Stomach (tissue), 8 donors: ENCODE measurements at regions not wholly inside any gene's neighbourhood (a gene's known extent, or its start where the extent isn't known, plus 50 kb on each side); places are given as distances from the start of the nearest gene placed in this dataset.

Experiments used
- DNase-seq, 2 donors: peaks; one replicate each; pipeline versions ENCODE4 v3.0.0 to v3.0.0-alpha.2; 2013 to 2019
- H3K27ac ChIP-seq, 5 donors: fragments of 200-600 bp in 4 of 5; sonication (generic) in 4 of 5; one replicate each; pipeline ENCODE4 v1.5.1; 2013 to 2019; ENCODE audit warnings: mild to moderate bottlenecking in 1 of 5, moderate library complexity in 1 of 5
- H3K27me3 ChIP-seq, 3 donors: fragments of 200-600 bp; sonication (generic); one replicate each; pipeline ENCODE4 v1.5.1; 2017 to 2019; ENCODE audit warnings: mixed run types in 1 of 3
- H3K36me3 ChIP-seq, 4 donors: fragments of 200-600 bp; sonication (generic); 1 replicate in 3 of 4; 2 replicates in 1 of 4; pipeline ENCODE4 v1.5.1; 2016 to 2019
- H3K4me1 ChIP-seq, 4 donors: fragments of 200-600 bp; sonication (generic); one replicate each; pipeline ENCODE4 v1.5.1; 2016 to 2019
- H3K4me3 ChIP-seq, 4 donors: fragments of 200-600 bp; sonication (generic) in 3 of 4; one replicate each; pipeline ENCODE4 v1.5.1; 2016 to 2019; ENCODE audit warnings: mild to moderate bottlenecking in 1 of 4
- H3K9me3 ChIP-seq, 4 donors: fragments of 200-600 bp; sonication (generic); one replicate each; pipeline ENCODE4 v1.5.1; 2016 to 2019
- CTCF ChIP-seq, 7 experiments: fragments of 450-650 bp in 4 of 7; fragments of 200-600 bp in 3 of 7; sonication (generic) in 3 of 7; IDR thresholded peaks; one replicate each; pipeline ENCODE4 v1.5.1; 2016 to 2019; ENCODE audit warnings: antibody characterized with exemption in 7 of 7, control low read depth in 2 of 7, mild to moderate bottlenecking in 1 of 7
- EP300 ChIP-seq: sonication (generic); formaldehyde crosslinking; IDR thresholded peaks from one replicate; pipeline ENCODE4 v1.6.1; 2017; ENCODE audit warnings: antibody characterized with exemption
- POLR2A ChIP-seq, 4 donors: fragments of 450-650 bp; IDR thresholded peaks; one replicate each; pipeline ENCODE4 v1.6.1; 2016; ENCODE audit warnings: antibody characterized with exemption in 4 of 4, control low read depth in 2 of 4, mild to moderate bottlenecking in 1 of 4, moderate library complexity in 1 of 4
- POLR2AphosphoS5 ChIP-seq, 3 donors: sonication (generic); formaldehyde crosslinking; IDR thresholded peaks; one replicate each; pipeline ENCODE4 v1.6.1; 2016; ENCODE audit warnings: antibody characterized with exemption in 3 of 3
- WGBS, 5 donors: extraction: QIAGEN DNeasy Blood & Tissue Kit in 3 of 5; methylation state at CpG; one replicate each; pipeline versions ENCODE4 v1.1.5 to v1.1.7; 2013 to 2018; 5-methylcytosine and 5-hydroxymethylcytosine counted together
- intact Hi-C: fragments of 100-400 bp; cut with DNase I; formaldehyde crosslinking; loops from one replicate; pipeline ENCODE4 v1.15.1; 2023; ENCODE audit warnings: low total_unique reads
- donor health status: healthy with polysubstance abuse.
- donor health status: Bipolar disorder and iron deficiency.
- donor health status: healthy.

GRCh38 chr21:22900490-22900889 lies 1902.3 kb downstream of the NCAM2 start:
- DNase-seq = peak in 1 of 2 donors; percentile 15
- Histone ChIP-seq H3K27ac (no peak overlapping the region), H3K36me3 (no peaks in the 10 kb centered on the region), H3K4me3 (no peak overlapping the region), H3K27me3 (no peaks in the 10 kb centered on the region), H3K9me3 (peaks cover 0 to 9% (median 0%) of the 10 kb centered on the region in 4 donors), H3K4me1 (no peaks in the 10 kb centered on the region)
- TF ChIP-seq POLR2A (IDR thresholded peaks at IDR 0.05) (no peak), CTCF (IDR thresholded peaks at IDR 0.05) (no peak), POLR2AphosphoS5 (IDR thresholded peaks at IDR 0.05) (no peak), EP300 (no peak)
- 13 to 27% (median 20%) methylated on average over 2 of the region's 2 CpGs for WGBS, 5 donors
- intact Hi-C loops = no loop called here

GRCh38 chr21:22903851-22904250 lies 1905.6 kb downstream of the NCAM2 start:
- Histone ChIP-seq H3K27ac (no peak overlapping the region), H3K36me3 (no peaks in the 10 kb centered on the region), H3K27me3 (no peaks in the 10 kb centered on the region), H3K9me3 (peaks cover 0 to 4% (median 2%) of the 10 kb centered on the region in 4 donors), H3K4me1 (no peaks in the 10 kb centered on the region), H3K4me3 (no peak overlapping the region)
- intact Hi-C loops = no loop called here
- no peak for TF ChIP-seq POLR2A (IDR thresholded peaks at IDR 0.05)
- no peak for TF ChIP-seq POLR2AphosphoS5 (IDR thresholded peaks at IDR 0.05)
- no peak for TF ChIP-seq EP300
- no peak for TF ChIP-seq CTCF (IDR thresholded peaks at IDR 0.05)
- no peak for DNase-seq

- H3K27ac ChIP-seq = no peak overlapping the region
- no peaks in the 10 kb centered on the region for H3K4me1 ChIP-seq
- no peak for DNase-seq
- TF ChIP-seq CTCF (IDR thresholded peaks at IDR 0.05) (no peak), POLR2AphosphoS5 (IDR thresholded peaks at IDR 0.05) (no peak), POLR2A (IDR thresholded peaks at IDR 0.05) (no peak), EP300 (no peak)
- intact Hi-C loops = no loop called here
- no peaks in the 10 kb centered on the region for H3K27me3 ChIP-seq
- no peaks in the 10 kb centered on the region for H3K36me3 ChIP-seq
- H3K9me3 ChIP-seq = peaks cover 0 to 5% (median 2%) of the 10 kb centered on the region in 4 donors
- 62 to 75% (median 69%) methylated on average over 4 of the region's 4 CpGs for WGBS, 5 donors
- no peak overlapping the region for H3K4me3 ChIP-seq
Measured at GRCh38 chr21:22904385-22904784, 1906.2 kb downstream of the NCAM2 start.

- TF ChIP-seq EP300 (no peak), POLR2AphosphoS5 (IDR thresholded peaks at IDR 0.05) (no peak), CTCF (IDR thresholded peaks at IDR 0.05) (no peak), POLR2A (IDR thresholded peaks at IDR 0.05) (no peak)
- DNase-seq = no peak
- H3K27ac ChIP-seq = no peak overlapping the region
Measured at GRCh38 chr21:22925032-22925431, 1926.8 kb downstream of the NCAM2 start.

More at GRCh38 chr21:22925032-22925431, 1926.8 kb downstream of the NCAM2 start:
- intact Hi-C loops = no loop called here
- WGBS, 5 donors = 73 to 90% (median 81%) methylated on average over 1 of the region's 1 CpG
- H3K9me3 ChIP-seq = peaks cover 0 to 4% (median 0%) of the 10 kb centered on the region in 4 donors
- no peaks in the 10 kb centered on the region for H3K36me3 ChIP-seq
- H3K4me1 ChIP-seq = no peaks in the 10 kb centered on the region
- H3K4me3 ChIP-seq = no peak overlapping the region
- H3K27me3 ChIP-seq = no peaks in the 10 kb centered on the region
